Endothelial cell of umbilical vein (primary cell): ENCODE measurements at regions not wholly inside any gene's neighbourhood (a gene's known extent, or its start where the extent isn't known, plus 50 kb on each side); places are given as distances from the start of the nearest gene placed in this dataset.

Experiments used
- BruUV-seq: library from RNA; stranded (reverse); fragments of 400-500 nt; replicated peaks from 2 replicates; lab custom pipeline; 2021; lab: Mats Ljungman, UMichigan
- CTCF ChIA-PET: fragments of 300-600, 350-600 bp; sonication (Branson Sonifier 250); formaldehyde crosslinking; loops from one replicate; lab custom pipeline; 2021; ENCODE audit warnings: antibody characterized with exemption, inconsistent platforms; lab: Charles Lee
- POLR2A ChIA-PET: fragments of 300-600, 350-600 bp; sonication (Branson Sonifier 250); formaldehyde crosslinking; loops from one replicate; lab custom pipeline; 2021; ENCODE audit warnings: antibody characterized with exemption, inconsistent platforms; lab: Charles Lee
- DNase-seq: peaks from one replicate; pipeline ENCODE4 v3.0.0-alpha.2; 2011; ENCODE audit warnings: low read depth, low spot score
- FAIRE-seq: peaks from 2 replicates; lab custom pipeline; 2011; peaks lifted over from hg19 to GRCh38; lab: Jason Lieb, UNC
- H2AFZ ChIP-seq: 2 replicates; pipeline ENCODE4 v1.6.0; 2012; ENCODE audit warnings: low read depth, low read length, control low read depth, inconsistent platforms
- H3K27ac ChIP-seq: 2 replicates; pipeline ENCODE4 v1.5.1; 2011; ENCODE audit warnings: low read depth, mild to moderate bottlenecking, control low read depth, low read length, moderate library complexity; ENCODE audit not compliant: insufficient read depth
- H3K27me3 ChIP-seq, 2 experiments: 2 replicates each; pipeline versions ENCODE4 v1.6.0 to v1.6.1; 2011; ENCODE audit warnings: low read length in 2 of 2, mixed read lengths in 1 of 2; ENCODE audit not compliant: control insufficient read depth in 2 of 2, insufficient read depth in 2 of 2
- H3K36me3 ChIP-seq, 2 experiments: 2 replicates in 1 of 2; 3 replicates in 1 of 2; pipeline ENCODE4 v1.5.1; 2011; ENCODE audit warnings: low read length in 2 of 2, mild to moderate bottlenecking in 1 of 2, moderate library complexity in 1 of 2; ENCODE audit not compliant: control insufficient read depth in 2 of 2, insufficient read depth in 2 of 2; ENCODE audit errors: extremely low read depth in 1 of 2
- H3K4me1 ChIP-seq: 3 replicates; pipeline ENCODE4 v1.5.1; 2011; ENCODE audit warnings: mild to moderate bottlenecking, low read length; ENCODE audit not compliant: control insufficient read depth, insufficient read depth; ENCODE audit errors: extremely low read depth
- H3K4me2 ChIP-seq: 2 replicates; pipeline ENCODE4 v1.6.1; 2011; ENCODE audit warnings: low read length, control low read depth, mixed read lengths; ENCODE audit not compliant: insufficient read depth
- H3K4me3 ChIP-seq, 3 experiments: fragments of 200-600 bp in 1 of 3; sonication (generic), shearing (Covaris generic) in 1 of 3; replicated peaks in 1 of 3; 2 replicates each; pipeline ENCODE4 v1.5.1; 2011 to 2016; ENCODE audit warnings: control low read depth in 3 of 3, low read length in 3 of 3, mild to moderate bottlenecking in 2 of 3, inconsistent platforms in 1 of 3, low read depth in 1 of 3, moderate library complexity in 1 of 3; ENCODE audit not compliant: insufficient read depth in 1 of 3
- H3K79me2 ChIP-seq: 2 replicates; pipeline ENCODE4 v1.6.0; 2012; ENCODE audit warnings: low read length, inconsistent platforms; ENCODE audit not compliant: control insufficient read depth, insufficient read depth
- H3K9ac ChIP-seq: replicated peaks from 2 replicates; pipeline ENCODE3; 2011; ENCODE audit warnings: low read length, control low read depth; ENCODE audit not compliant: insufficient read depth; ENCODE audit errors: extremely low read depth
- H3K9me1 ChIP-seq: replicated peaks from 3 replicates; pipeline ENCODE4 v1.6.0; 2011; ENCODE audit warnings: mild to moderate bottlenecking, low read length; ENCODE audit not compliant: control insufficient read depth, insufficient read depth; ENCODE audit errors: extremely low read depth
- H3K9me3 ChIP-seq: replicated peaks from 2 replicates; pipeline ENCODE4 v1.5.1; 2012; ENCODE audit warnings: low read length, inconsistent platforms; ENCODE audit not compliant: control insufficient read depth, insufficient read depth
- H4K20me1 ChIP-seq: replicated peaks from 2 replicates; pipeline ENCODE3; 2011; ENCODE audit warnings: mild to moderate bottlenecking, low read length; ENCODE audit not compliant: control insufficient read depth, insufficient read depth; ENCODE audit errors: extremely low read depth
- CTCF ChIP-seq, 2 donors: IDR thresholded peaks; 1 replicate in 1 of 2; 2 replicates in 1 of 2; pipeline ENCODE4 v1.5.1; 2011; ENCODE audit warnings: low read length in 2 of 2, mild to moderate bottlenecking in 2 of 2, moderate library complexity in 2 of 2, control low read depth in 1 of 2, inconsistent platforms in 1 of 2, low read depth in 1 of 2; ENCODE audit not compliant: insufficient read depth in 1 of 2; ENCODE audit errors: extremely low read depth in 1 of 2
- EZH2 ChIP-seq: IDR thresholded peaks from 2 replicates; pipeline ENCODE4 v1.6.1; 2012; ENCODE audit warnings: borderline replicate concordance, low read depth, mild to moderate bottlenecking, moderate library complexity, low read length, inconsistent platforms; ENCODE audit not compliant: severe bottlenecking
- FOS ChIP-seq: IDR thresholded peaks from 2 replicates; pipeline ENCODE4 v1.6.1; 2011; ENCODE audit warnings: mild to moderate bottlenecking, low read length, moderate library complexity, borderline replicate concordance; ENCODE audit not compliant: insufficient read depth
- GATA2 ChIP-seq: IDR thresholded peaks from 2 replicates; pipeline ENCODE4 v1.7.0; 2011; ENCODE audit warnings: low read depth, mild to moderate bottlenecking, moderate library complexity, mixed read lengths, low read length; ENCODE audit not compliant: insufficient read length, insufficient read depth
- JUN ChIP-seq: IDR thresholded peaks from 2 replicates; pipeline ENCODE4 v1.6.1; 2011; ENCODE audit warnings: borderline replicate concordance, low read depth; ENCODE audit not compliant: insufficient read length, insufficient read depth
- MAX ChIP-seq: IDR thresholded peaks from 2 replicates; pipeline ENCODE4 v1.6.1; 2011; ENCODE audit not compliant: insufficient read depth, insufficient read length
- MYC ChIP-seq: IDR thresholded peaks from one replicate; pipeline ENCODE4 v1.6.1; 2011; ENCODE audit warnings: mild to moderate bottlenecking, low read depth, low read length
- POLR2A ChIP-seq: IDR thresholded peaks from 2 replicates; pipeline ENCODE4 v1.6.1; 2012; ENCODE audit warnings: low read depth, mild to moderate bottlenecking, control low read depth, low read length
- POLR2AphosphoS5 ChIP-seq: IDR thresholded peaks from 2 replicates; pipeline ENCODE4 v1.6.1; 2012; ENCODE audit warnings: low read depth, mild to moderate bottlenecking, control low read depth, low read length, moderate library complexity; ENCODE audit not compliant: insufficient read depth
- dilution Hi-C: fragments of 300-500 bp; cut with MboI; formaldehyde crosslinking; loops from one replicate; pipeline ENCODE4 v1.15.0; 2019; ENCODE audit warnings: low sequenced_read_pairs; ENCODE audit not compliant: extremely low pct_ligation_motif_present
- intact Hi-C: fragments of 100-400 bp; cut with micrococcal nuclease; formaldehyde crosslinking; loops from one replicate; pipeline ENCODE4 v1.10.0; 2022

GRCh38 chr6:131391116-131391515 lies 181.9 kb upstream of the ARG1 start:
- no peaks in the 10 kb centered on the region for H3K9me3 ChIP-seq
- H3K9ac ChIP-seq: no peak overlapping the region
- no peak for TF ChIP-seq POLR2A
- TF ChIP-seq GATA2: no peak
- no peak for TF ChIP-seq POLR2AphosphoS5
- TF ChIP-seq MYC: no peak
- no peak for TF ChIP-seq CTCF (IDR thresholded peaks at IDR 0.05; ENCODE audit: extremely low read depth in 1 of 2, insufficient read depth in 1 of 2, low read depth in 1 of 2, low read length in 2 of 2)
- no peak for TF ChIP-seq EZH2
- TF ChIP-seq MAX: no peak
- no peak for TF ChIP-seq JUN
- no peak for TF ChIP-seq FOS
- H3K4me2 ChIP-seq: no peak overlapping the region
- H3K4me1 ChIP-seq: no peaks in the 10 kb centered on the region
- no peaks in the 10 kb centered on the region for H3K36me3 ChIP-seq
- DNase-seq (no peak), FAIRE-seq (no peak)
- intact Hi-C loops: no loop called here
- CTCF ChIA-PET: no interaction called here
- peaks cover 0 to 3% of the 10 kb centered on the region in 2 experiments for H3K27me3 ChIP-seq
- dilution Hi-C loops: no loop called here
- no peaks in the 10 kb centered on the region for H4K20me1 ChIP-seq
- no peak overlapping the region for H3K27ac ChIP-seq
- H3K9me1 ChIP-seq: no peaks in the 10 kb centered on the region
- H3K4me3 ChIP-seq: no peak overlapping the region
- no TSS peak for BruUV-seq
- H3K79me2 ChIP-seq: no peaks in the 10 kb centered on the region
- POLR2A ChIA-PET: no interaction called here
- H2AFZ ChIP-seq: no peak overlapping the region
